ENCODE measurements at regions not wholly inside any gene's neighbourhood (a gene's known extent, or its start where the extent isn't known, plus 50 kb on each side); places are given as distances from the start of the nearest gene placed in this dataset.

DNA sequence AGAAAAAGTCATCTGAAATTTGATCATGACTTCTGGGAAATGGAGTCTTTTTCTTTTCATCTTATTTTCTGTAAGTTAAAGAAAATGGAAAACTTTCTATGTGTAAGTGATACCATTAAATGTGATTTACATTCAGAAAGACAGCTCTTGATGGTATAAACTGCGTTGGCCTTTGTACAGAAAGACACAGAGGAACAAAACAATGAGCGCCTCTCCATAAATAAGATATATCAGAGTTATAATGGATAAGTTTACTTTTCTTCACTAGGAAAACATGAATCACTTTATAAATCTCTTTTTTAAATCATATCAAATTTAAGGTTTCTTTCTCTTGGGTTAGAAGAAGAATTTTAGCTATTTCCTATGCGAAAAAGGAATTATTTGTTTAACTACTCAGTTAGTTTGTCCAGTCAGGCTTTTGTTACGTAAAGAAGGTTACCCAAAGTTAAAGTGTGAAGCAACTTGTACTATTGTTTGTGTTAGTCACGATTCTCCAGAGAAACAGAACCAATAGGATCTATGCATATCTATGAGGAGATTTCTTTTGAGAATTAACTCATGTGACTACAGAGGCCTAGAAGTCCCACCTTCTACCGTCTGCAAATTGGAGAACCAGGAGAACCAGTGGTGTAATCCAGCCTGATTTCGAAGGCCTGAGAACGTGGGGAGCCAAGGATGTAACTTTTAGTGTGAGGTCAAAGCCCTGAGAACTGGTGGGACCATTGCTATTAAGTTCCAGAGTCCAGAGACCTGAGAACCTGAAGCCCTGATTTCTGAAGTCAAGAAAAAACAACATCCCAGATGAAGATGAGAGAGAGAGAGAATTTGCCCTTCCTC lies 295.4 kb upstream of the KCNJ16 start:
- FAIRE-seq = no peak

GRCh38 chr17:69783865-69784264 lies 291.2 kb upstream of the KCNJ16 start:
- no peak for FAIRE-seq

- no peak for FAIRE-seq
Observed at GRCh38 chr17:69788957-69789356, 286.1 kb upstream of the KCNJ16 start.

DNA sequence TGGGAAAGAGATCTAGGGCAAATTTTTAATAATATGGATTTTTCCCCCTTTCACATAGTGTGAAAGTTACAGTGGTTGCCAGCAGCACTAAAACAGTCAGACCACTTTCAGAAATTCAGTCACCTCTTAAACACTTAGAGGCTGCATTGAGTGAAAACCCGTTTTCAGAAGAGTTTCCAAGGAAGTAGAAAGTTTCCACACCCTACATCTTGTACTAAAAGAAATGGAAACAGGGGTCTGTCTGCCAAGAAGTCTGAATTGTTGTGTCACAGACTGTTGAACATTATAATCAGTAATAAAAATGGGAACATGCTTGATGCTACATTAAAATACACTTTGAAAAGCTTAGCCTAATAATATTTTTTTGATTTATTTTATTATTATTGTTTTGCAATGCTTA lies 278.9 kb upstream of the KCNJ16 start:
- FAIRE-seq = no peak

- no peak for FAIRE-seq
Observed at GRCh38 chr17:69800870-69801269, 274.2 kb upstream of the KCNJ16 start.

DNA sequence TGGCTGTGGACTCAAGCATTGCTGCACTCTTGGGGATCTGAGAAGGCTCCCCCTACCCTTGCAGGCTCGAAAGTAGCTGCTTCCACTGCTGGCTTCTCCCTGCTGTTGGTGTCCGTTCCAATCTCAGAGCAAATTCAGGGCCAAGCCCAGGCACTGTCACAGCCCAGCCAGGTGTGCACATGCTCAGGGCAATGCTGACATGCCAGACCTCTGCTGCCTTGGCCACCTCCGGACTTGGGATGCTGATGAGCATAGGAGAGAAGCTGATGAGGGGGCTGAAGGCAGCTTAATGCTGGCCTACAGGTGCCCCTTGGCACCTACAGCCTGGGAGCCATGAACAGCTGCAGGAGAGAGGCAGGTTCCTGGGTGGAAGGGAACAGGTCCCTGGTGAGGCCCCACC lies 273.7 kb upstream of the KCNJ16 start:
- FAIRE-seq = no peak

- peak; percentile 34 for FAIRE-seq
Observed at GRCh38 chr17:69802045-69802740, 272.8 kb upstream of the KCNJ16 start.

DNA sequence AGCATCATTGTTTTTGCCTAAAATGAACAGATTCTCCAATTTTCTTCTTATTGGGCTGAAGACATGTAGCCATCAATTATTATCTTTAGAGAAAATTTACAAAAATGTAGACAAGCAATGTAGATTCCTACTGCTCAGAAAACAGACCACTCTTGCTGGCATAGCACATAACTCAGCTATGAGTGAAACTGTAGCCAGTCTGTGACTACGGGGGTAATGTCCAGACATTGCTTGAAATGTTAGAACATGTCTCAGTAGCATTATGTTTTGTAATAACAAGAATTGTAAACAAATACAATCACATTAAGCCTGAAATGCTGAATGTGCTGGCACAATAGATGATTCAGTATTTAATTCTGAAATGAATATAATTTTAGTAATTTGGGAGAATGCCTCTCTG lies 265.7 kb upstream of the KCNJ16 start:
- no peak for FAIRE-seq

DNA sequence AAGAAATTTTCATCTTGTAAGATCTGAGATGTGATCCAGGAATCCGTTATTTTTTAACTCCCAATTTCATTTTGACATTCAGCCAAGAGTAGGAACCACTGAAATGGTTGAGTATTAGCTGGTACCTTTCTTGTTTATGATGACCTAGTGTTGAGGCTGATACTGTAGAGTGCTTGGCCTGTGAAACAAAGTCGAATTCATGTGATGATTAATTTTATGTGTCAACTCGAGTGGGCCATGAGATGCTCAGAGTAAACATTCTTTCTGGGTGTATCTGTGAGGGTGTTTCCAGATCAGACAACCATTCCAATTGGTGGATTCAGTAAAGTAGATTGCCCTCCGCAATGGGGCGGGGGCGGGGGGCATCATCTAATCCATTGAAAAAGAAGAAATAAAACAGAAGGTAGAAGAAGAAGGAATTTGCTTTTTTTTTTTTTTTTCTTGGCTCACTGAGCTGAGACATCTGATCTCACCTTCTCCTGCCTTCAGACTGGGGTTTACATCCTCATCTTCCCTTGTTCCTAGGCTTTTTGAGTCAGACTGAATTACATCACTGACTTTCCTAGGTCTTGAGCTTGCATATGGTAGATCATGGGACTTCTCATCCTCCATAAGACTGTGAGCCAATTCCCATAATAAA lies 264.6 kb upstream of the KCNJ16 start:
- FAIRE-seq = peak; percentile 94

- no peak for FAIRE-seq
Observed at GRCh38 chr17:69812240-69812837, 262.7 kb upstream of the KCNJ16 start.

- FAIRE-seq = no peak
Observed at GRCh38 chr17:69814031-69814430, 261.0 kb upstream of the KCNJ16 start.

DNA sequence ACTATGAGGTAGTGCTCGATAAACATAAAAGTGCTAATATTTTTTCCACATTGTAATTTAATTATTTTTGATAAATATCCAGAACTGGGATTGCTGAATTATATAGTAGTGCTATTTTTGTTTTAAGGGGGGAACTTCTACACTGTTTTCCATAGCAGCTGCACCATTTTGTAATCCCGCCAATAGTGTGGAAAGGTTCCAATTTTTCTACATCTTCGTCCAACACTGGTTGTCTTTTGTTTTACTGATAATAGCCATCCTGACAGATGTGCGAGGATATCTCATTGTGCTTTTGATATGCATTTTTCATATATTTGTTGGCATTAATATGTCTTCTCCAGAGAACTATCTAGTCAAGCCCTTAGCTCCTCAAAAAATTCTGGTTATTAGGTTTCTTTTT lies 259.6 kb upstream of the KCNJ16 start:
- FAIRE-seq = no peak

DNA sequence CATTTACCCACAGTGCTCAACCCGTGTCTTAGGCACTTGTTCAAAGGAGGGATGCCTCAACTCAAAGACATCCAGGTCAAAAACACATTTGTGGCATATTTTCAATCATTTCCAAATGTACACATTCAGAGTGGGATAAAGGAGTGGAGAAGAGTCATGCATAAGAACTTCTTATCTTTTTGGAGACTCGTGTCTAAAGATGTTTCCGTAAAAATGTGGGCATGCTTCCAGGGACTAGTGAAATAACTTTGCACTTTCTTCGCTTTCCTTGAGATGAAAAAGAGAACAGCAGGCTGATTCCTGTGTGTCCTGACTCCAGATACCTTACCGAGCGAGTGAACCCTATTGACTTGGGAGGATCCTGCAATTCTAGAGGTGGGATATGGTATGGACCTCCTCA lies 256.6 kb upstream of the KCNJ16 start:
- FAIRE-seq = no peak

GRCh38 chr17:69819316-69820087 lies 255.5 kb upstream of the KCNJ16 start:
- peak; percentile 74 for FAIRE-seq

GRCh38 chr17:69820876-69821473 lies 254.1 kb upstream of the KCNJ16 start:
- no peak for FAIRE-seq

GRCh38 chr17:69822314-69822875 lies 252.6 kb upstream of the KCNJ16 start:
- FAIRE-seq = no peak

- FAIRE-seq = no peak
Observed at GRCh38 chr17:69828087-69828486, 246.9 kb upstream of the KCNJ16 start.

- FAIRE-seq = no peak
Observed at GRCh38 chr17:69834494-69834893, 240.5 kb upstream of the KCNJ16 start.

GRCh38 chr17:69851736-69852135 lies 223.3 kb upstream of the KCNJ16 start:
- no peak for FAIRE-seq

- FAIRE-seq = no peak
Observed at GRCh38 chr17:69853541-69854224, 221.3 kb upstream of the KCNJ16 start.

GRCh38 chr17:69854225-69854780 lies 220.7 kb upstream of the KCNJ16 start:
- FAIRE-seq = no peak
